ENCODE measurements at regions not wholly inside any gene's neighbourhood (a gene's known extent, or its start where the extent isn't known, plus 50 kb on each side); places are given as distances from the start of the nearest gene placed in this dataset.

DNA sequence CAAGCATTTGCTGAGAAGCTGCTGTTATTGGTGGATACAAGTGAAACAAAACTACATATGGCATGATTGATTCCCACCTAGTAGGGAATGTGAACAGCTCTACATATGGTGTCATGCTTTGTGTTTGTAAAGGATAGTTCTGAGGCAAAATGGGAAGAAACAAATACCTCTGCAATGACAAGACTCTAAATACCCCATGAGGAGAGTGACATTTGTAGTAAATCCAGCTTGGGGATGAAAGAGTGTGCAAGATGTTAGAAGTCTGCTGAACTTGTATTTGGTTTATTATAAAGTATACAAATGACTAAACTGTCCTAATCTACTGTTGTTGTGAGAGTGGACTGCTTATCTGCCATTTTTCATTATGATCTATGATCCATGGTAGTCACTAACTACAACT lies 120.8 kb upstream of the HS3ST1 start:
- TF ChIP-seq, protein P1, sequence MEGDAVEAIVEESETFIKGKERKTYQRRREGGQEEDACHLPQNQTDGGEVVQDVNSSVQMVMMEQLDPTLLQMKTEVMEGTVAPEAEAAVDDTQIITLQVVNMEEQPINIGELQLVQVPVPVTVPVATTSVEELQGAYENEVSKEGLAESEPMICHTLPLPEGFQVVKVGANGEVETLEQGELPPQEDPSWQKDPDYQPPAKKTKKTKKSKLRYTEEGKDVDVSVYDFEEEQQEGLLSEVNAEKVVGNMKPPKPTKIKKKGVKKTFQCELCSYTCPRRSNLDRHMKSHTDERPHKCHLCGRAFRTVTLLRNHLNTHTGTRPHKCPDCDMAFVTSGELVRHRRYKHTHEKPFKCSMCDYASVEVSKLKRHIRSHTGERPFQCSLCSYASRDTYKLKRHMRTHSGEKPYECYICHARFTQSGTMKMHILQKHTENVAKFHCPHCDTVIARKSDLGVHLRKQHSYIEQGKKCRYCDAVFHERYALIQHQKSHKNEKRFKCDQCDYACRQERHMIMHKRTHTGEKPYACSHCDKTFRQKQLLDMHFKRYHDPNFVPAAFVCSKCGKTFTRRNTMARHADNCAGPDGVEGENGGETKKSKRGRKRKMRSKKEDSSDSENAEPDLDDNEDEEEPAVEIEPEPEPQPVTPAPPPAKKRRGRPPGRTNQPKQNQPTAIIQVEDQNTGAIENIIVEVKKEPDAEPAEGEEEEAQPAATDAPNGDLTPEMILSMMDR (IDR thresholded peaks at IDR 0.05; ENCODE audit: low read depth, low read length), result no peak
- no peak for TF ChIP-seq EZH2phosphoT487 (IDR thresholded peaks at IDR 0.05; ENCODE audit: low read depth)
